ENCODE measurements at regions not wholly inside any gene's neighbourhood (a gene's known extent, or its start where the extent isn't known, plus 50 kb on each side); places are given as distances from the start of the nearest gene placed in this dataset.

GRCh38 chr3:137471558-137472204, 292.4 kb upstream of the SOX14 start:
- Mint-ChIP-seq H3K9me3 (no peaks in the 10 kb centered on the region), H3K27ac (no peak overlapping the region), H3K27me3 (no peaks in the 10 kb centered on the region), H3K36me3 (ENCODE audit: low read depth) (no peaks in the 10 kb centered on the region), H3K4me3 (no peak overlapping the region), H3K4me1 (ENCODE audit: low read depth) (no peaks in the 10 kb centered on the region)
- intact Hi-C loops (cut with micrococcal nuclease), result no loop called here
- TF ChIP-seq, protein P1, sequence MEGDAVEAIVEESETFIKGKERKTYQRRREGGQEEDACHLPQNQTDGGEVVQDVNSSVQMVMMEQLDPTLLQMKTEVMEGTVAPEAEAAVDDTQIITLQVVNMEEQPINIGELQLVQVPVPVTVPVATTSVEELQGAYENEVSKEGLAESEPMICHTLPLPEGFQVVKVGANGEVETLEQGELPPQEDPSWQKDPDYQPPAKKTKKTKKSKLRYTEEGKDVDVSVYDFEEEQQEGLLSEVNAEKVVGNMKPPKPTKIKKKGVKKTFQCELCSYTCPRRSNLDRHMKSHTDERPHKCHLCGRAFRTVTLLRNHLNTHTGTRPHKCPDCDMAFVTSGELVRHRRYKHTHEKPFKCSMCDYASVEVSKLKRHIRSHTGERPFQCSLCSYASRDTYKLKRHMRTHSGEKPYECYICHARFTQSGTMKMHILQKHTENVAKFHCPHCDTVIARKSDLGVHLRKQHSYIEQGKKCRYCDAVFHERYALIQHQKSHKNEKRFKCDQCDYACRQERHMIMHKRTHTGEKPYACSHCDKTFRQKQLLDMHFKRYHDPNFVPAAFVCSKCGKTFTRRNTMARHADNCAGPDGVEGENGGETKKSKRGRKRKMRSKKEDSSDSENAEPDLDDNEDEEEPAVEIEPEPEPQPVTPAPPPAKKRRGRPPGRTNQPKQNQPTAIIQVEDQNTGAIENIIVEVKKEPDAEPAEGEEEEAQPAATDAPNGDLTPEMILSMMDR (IDR thresholded peaks at IDR 0.05), result no peak
- CTCF ChIA-PET, result no interaction called here
- POLR2A ChIA-PET, result no interaction called here
- ATAC-seq (no peak), DNase-seq (no peak)

DNA sequence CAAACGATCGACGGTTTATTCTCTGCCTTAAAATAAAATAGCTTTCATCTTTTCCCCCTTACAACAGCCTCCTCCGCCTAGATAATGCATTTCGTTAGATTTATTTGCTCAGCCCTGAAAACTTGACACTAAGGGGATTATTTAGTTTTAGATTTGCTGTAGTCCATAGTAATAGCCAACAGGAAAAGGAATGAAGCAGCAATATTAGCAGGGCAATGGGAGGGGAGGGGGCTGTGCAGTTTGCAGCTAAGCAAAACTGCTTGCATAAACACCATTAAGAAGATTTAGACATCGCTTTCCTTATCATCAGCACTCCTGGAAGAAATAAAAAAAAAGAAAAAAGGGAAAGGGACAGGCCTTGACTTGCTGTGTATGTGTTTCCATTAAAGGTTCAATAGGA, 286.5 kb upstream of the SOX14 start:
- Mint-ChIP-seq H3K9me3 (peaks cover 5% of the 10 kb centered on the region), H3K4me1 (ENCODE audit: low read depth) (no peaks in the 10 kb centered on the region), H3K27me3 (no peaks in the 10 kb centered on the region), H3K4me3 (no peak overlapping the region), H3K36me3 (ENCODE audit: low read depth) (no peaks in the 10 kb centered on the region), H3K27ac (no peak overlapping the region)
- intact Hi-C loops (cut with micrococcal nuclease), result no loop called here
- TF ChIP-seq, protein P1 (IDR thresholded peaks at IDR 0.05), result no peak
- ATAC-seq (no peak), DNase-seq (no peak)
- ChIA-PET CTCF (no interaction called here), POLR2A (no interaction called here)

DNA sequence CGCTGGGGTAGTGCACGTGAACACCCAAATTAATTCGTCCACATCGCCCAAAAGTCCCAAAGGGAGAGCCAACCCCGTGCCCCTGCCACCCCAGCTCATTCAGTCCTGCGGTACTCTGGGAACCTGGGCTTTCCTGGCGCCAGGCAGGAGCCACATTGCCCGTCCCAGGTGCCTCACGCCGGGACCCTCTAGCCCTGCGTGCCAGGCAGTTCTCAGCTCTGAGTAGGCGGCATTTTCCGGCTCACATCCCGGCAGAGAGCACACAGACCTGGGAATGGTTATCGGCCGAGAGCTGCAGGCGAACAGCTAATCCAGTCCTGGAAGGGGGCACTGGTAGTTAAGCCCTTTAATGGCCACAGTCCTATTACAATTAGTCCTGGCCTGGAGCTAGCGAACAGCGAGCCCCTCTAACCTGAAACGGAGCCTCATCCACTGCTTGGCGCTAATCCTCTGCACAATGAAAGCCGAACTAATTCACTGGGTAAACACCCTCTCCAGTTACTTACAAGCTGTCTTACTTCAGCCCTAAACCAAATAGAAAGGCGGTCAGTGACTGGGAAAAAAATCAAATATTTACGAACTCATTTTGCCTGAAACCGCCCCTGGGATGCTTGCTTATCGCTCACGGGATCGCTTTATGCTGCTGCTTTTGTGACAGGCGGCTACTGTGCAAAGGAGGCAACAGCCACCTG, 254.6 kb upstream of the SOX14 start:
- Mint-ChIP-seq H3K36me3 (ENCODE audit: low read depth) (no peaks in the 10 kb centered on the region), H3K4me1 (ENCODE audit: low read depth) (no peaks in the 10 kb centered on the region), H3K27ac (no peak overlapping the region), H3K4me3 (no peak overlapping the region), H3K9me3 (peaks cover 5% of the 10 kb centered on the region), H3K27me3 (no peaks in the 10 kb centered on the region)
- TF ChIP-seq, protein P1 (IDR thresholded peaks at IDR 0.05), result no peak
- DNase-seq (no peak), ATAC-seq (no peak)
- ChIA-PET CTCF (no interaction called here), POLR2A (no interaction called here)
- intact Hi-C loops (cut with micrococcal nuclease), result no loop called here

DNA sequence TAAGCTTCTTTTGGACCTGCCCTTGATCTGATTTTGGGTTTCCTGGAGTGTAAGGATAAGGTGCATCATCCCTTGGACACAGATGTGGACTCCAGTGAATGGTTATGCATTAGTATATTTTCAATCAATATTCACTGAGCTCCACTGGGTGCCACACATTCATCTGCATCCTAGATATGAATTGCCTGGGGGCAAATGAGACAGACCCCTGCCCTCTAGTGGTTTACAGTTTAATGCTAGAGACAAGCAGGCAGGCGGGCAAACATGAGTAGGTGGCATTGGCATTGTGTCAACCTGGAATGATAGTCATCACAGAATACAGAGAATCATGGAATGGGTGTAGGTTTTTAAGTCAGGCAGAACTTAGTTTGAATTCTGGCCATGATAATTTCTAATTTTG, 252.5 kb upstream of the SOX14 start:
- Mint-ChIP-seq H3K36me3 (ENCODE audit: low read depth) (no peaks in the 10 kb centered on the region), H3K4me1 (ENCODE audit: low read depth) (no peaks in the 10 kb centered on the region), H3K27ac (no peak overlapping the region), H3K4me3 (no peak overlapping the region), H3K27me3 (no peaks in the 10 kb centered on the region), H3K9me3 (peaks cover 4% of the 10 kb centered on the region)
- ATAC-seq (no peak), DNase-seq (no peak)
- ChIA-PET CTCF (no interaction called here), POLR2A (no interaction called here)
- intact Hi-C loops (cut with micrococcal nuclease), result no loop called here
- TF ChIP-seq, protein P1 (IDR thresholded peaks at IDR 0.05), result no peak

GRCh38 chr3:137514853-137515252, 249.3 kb upstream of the SOX14 start:
- CTCF ChIA-PET, result no interaction called here

More at GRCh38 chr3:137514853-137515252, 249.3 kb upstream of the SOX14 start:
- no peak overlapping the region for H3K4me3 Mint-ChIP-seq
- no peaks in the 10 kb centered on the region for H3K36me3 Mint-ChIP-seq (ENCODE audit: low read depth)
- no peak for ATAC-seq
- H3K4me1 Mint-ChIP-seq (ENCODE audit: low read depth), result no peaks in the 10 kb centered on the region
- POLR2A ChIA-PET, result no interaction called here
- no peak for DNase-seq
- H3K27ac Mint-ChIP-seq, result no peak overlapping the region
- H3K9me3 Mint-ChIP-seq, result no peaks in the 10 kb centered on the region
- TF ChIP-seq, protein P1 (IDR thresholded peaks at IDR 0.05), result no peak
- intact Hi-C loops (cut with micrococcal nuclease), result no loop called here
- H3K27me3 Mint-ChIP-seq, result no peaks in the 10 kb centered on the region
